ENCODE measurements at regions not wholly inside any gene's neighbourhood (a gene's known extent, or its start where the extent isn't known, plus 50 kb on each side); places are given as distances from the start of the nearest gene placed in this dataset.

GRCh38 chr6:43982084-43982625 is 145.1 kb downstream of the MRPL14 start:
- Histone ChIP-seq H3K36me3 (ENCODE audit: control insufficient read depth in 2 of 2, extremely low read depth in 1 of 2, insufficient read depth in 2 of 2, low read length in 2 of 2) (no peaks in the 10 kb centered on the region), H3K27me3 (ENCODE audit: control insufficient read depth in 2 of 2, insufficient read depth in 2 of 2, low read length in 2 of 2) (peaks cover 6 to 14% of the 10 kb centered on the region in 2 experiments), H2AFZ (ENCODE audit: low read depth, low read length) (no peak overlapping the region), H3K4me2 (ENCODE audit: insufficient read depth, low read length) (no peak overlapping the region), H3K4me3 (replicated peaks in 1 of 3; ENCODE audit: insufficient read depth in 1 of 3, low read depth in 1 of 3, low read length in 3 of 3) (no peak overlapping the region), H3K79me2 (ENCODE audit: control insufficient read depth, insufficient read depth, low read length) (no peaks in the 10 kb centered on the region), H3K9ac (replicated peaks; ENCODE audit: extremely low read depth, insufficient read depth, low read length) (no peak overlapping the region), H3K4me1 (ENCODE audit: control insufficient read depth, extremely low read depth, insufficient read depth, low read length) (no peaks in the 10 kb centered on the region), H3K9me3 (replicated peaks; ENCODE audit: control insufficient read depth, insufficient read depth, low read length) (no peaks in the 10 kb centered on the region), H3K9me1 (replicated peaks; ENCODE audit: control insufficient read depth, extremely low read depth, insufficient read depth, low read length) (no peaks in the 10 kb centered on the region), H3K27ac (ENCODE audit: insufficient read depth, low read depth, low read length) (no peak overlapping the region), H4K20me1 (replicated peaks; ENCODE audit: control insufficient read depth, extremely low read depth, insufficient read depth, low read length) (no peaks in the 10 kb centered on the region)
- no TSS peak for BruUV-seq (replicated peaks)
- ChIA-PET CTCF (interaction anchor here (0.9 to 1.6 kb wide), 2 partner anchors 9 kb away, joined by 3 to 6 read pairs; no protein-coding TSS in a partner anchor), POLR2A (no interaction called here)
- dilution Hi-C loops (cut with MboI; ENCODE audit: extremely low pct_ligation_motif_present, low sequenced_read_pairs) (no loop called here), intact Hi-C loops (cut with micrococcal nuclease) (no loop called here)
- TF ChIP-seq MYC (IDR thresholded peaks at IDR 0.05; ENCODE audit: low read depth, low read length) = no peak
- no peak for TF ChIP-seq POLR2A (IDR thresholded peaks at IDR 0.05; ENCODE audit: low read depth, low read length)
- no peak for TF ChIP-seq JUN (IDR thresholded peaks at IDR 0.05; ENCODE audit: borderline replicate concordance, insufficient read depth, insufficient read length, low read depth)
- TF ChIP-seq FOS (IDR thresholded peaks at IDR 0.05; ENCODE audit: borderline replicate concordance, insufficient read depth, low read length) = no peak
- no peak for TF ChIP-seq CTCF (IDR thresholded peaks at IDR 0.05; ENCODE audit: extremely low read depth in 1 of 2, insufficient read depth in 1 of 2, low read depth in 1 of 2, low read length in 2 of 2)
- no peak for TF ChIP-seq EZH2 (IDR thresholded peaks at IDR 0.05; ENCODE audit: borderline replicate concordance, low read depth, low read length, severe bottlenecking)
- no peak for TF ChIP-seq MAX (IDR thresholded peaks at IDR 0.05; ENCODE audit: insufficient read depth, insufficient read length)
- TF ChIP-seq POLR2AphosphoS5 (IDR thresholded peaks at IDR 0.05; ENCODE audit: insufficient read depth, low read depth, low read length) = no peak
- TF ChIP-seq GATA2 (IDR thresholded peaks at IDR 0.05; ENCODE audit: insufficient read depth, insufficient read length, low read depth, low read length) = no peak
- FAIRE-seq = no peak
- DNase-seq (ENCODE audit: low read depth, low spot score) = no peak

Data from endothelial cell of umbilical vein (primary cell).